Left lobe of liver (tissue), 2 donors: ENCODE measurements at regions not wholly inside any gene's neighbourhood (a gene's known extent, or its start where the extent isn't known, plus 50 kb on each side); places are given as distances from the start of the nearest gene placed in this dataset.
A peak's percentile ranks its signal among the peaks of the same experiment; 100 is the strongest.
"Not testable (repeated sequence)": the region's sequence is repeated elsewhere in the genome, so short reads cannot be mapped to it uniquely, and the experiment has no call there.

ENCODE experiments used
- ATAC-seq: fragments of 200-7000 bp; cut with Tn5 transposase; one replicate; pipeline ENCODE4 v1.9.1; 2020; ENCODE audit warnings: mild to moderate bottlenecking, moderate library complexity
- DNase-seq: peaks from one replicate; pipeline ENCODE4 v3.0.0-alpha.2; 2020; ENCODE audit warnings: low spot score
- donor health status: DM: no; HTN: no; CAD: no; lungs with moderate emphysema.
- donor health status: DM: no; HTN: yes; CAD: no.

- ATAC-seq (no peak), DNase-seq (no peak)
These were observed 970.7 kb upstream of the FBXO33 start for GRCh38 chr14:40402957-40403356.

- no peak for ATAC-seq
- DNase-seq, result no peak
These were observed 966.7 kb upstream of the FBXO33 start for GRCh38 chr14:40398981-40399380.

DNA sequence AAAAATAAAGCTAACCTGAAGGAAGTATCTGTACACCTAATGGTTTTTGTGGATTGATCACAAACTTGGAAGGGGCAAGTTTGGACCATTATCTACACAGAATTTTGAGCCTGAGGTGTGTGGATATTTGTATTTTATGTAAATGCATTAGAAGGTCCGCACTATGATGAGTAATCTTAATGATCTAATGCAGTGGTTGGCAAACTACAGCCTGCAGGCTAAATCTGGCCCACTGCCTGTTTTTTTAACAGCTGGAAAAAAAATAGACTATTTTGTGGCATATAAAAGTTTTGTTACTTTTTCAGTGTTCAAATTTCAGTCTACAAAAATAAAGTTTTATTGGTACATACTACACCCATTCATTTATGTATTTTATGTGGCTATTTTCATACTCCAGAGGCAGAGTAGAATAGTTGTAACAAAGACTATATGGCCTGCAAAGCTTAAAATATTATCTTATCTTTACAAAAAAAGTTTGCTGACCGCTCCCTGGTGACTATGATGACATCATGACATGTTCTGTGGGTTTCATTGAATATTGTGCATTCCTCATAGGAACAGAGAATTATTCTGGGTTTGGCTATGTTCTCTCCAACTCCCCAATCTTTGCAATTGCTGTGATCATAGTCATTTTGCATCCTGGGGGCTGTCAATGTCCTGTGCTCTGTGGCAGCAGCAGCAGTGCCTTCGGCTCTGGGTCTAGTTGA is 962.6 kb upstream of the FBXO33 start:
- DNase-seq (no peak), ATAC-seq (no peak)

DNA sequence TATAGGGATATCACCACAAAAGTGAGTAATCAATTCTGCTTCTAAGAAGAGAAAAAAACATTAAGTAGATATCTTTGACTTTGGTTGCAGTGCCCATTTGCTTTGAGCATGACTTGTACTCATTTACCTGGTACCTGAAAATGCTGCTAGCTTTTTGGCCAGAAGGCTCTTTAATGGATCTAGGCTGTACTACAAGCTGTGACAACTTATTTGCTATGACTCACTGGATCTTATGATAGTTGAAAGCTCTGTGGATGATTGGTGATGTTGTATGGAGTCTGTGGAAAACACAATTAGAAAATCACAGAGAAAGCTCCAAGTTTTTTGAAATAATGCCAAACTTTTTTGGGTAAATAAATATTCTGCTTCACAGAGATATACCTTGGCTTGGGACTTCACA is 960.9 kb upstream of the FBXO33 start:
- no peak for ATAC-seq
- no peak for DNase-seq

DNA sequence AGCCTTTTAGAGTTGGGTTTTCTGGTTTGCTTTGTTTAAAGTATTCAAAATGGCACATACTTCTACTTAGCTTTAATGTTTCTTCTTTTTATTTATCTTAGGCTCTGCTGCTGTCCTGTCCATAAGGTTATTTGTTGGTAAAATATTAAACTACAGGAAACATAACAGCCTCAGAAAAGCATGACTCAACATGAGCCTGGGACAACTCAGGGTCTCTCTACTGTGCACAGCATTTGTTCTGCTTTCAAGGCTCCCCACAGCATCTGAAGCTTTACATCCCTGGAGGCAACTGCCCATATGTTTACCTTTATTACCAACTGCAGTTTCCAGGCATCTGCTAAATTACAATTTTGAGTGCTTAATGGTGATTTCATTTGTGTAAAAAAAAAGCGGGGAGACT is 954.2 kb upstream of the FBXO33 start:
- ATAC-seq (no peak), DNase-seq (no peak)

GRCh38 chr14:40374221-40374620 is 942.0 kb upstream of the FBXO33 start:
- no peak for ATAC-seq

GRCh38 chr14:40371011-40371410 is 938.8 kb upstream of the FBXO33 start:
- ATAC-seq (no peak), DNase-seq (no peak)

More at GRCh38 chr14:40374221-40374620, 942.0 kb upstream of the FBXO33 start:
- DNase-seq, result no peak

GRCh38 chr14:40368314-40368713 is 936.1 kb upstream of the FBXO33 start:
- DNase-seq, result no peak
- ATAC-seq, result peak; percentile 55

- no peak for DNase-seq
- no peak for ATAC-seq
These were observed 935.5 kb upstream of the FBXO33 start for GRCh38 chr14:40367717-40368116.

DNA sequence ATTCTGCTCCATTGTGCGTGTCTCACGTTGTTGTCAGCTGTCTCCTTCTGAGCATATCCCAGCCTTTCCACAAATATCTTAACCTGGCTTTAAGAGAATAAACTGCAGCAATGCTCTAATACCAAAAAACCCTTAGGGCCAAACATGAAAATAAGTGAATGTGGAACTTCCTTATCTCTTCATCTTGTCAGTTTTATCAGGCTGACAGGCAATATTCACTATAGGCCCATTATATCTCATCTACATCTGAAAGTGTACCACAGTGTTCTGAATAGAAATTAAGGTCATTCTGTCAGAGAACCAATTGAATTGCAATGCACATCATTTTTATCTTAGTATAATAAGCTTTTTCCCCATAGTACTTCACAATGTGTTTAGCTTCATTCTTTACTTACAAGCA is 933.1 kb upstream of the FBXO33 start:
- ATAC-seq, result no peak

DNA sequence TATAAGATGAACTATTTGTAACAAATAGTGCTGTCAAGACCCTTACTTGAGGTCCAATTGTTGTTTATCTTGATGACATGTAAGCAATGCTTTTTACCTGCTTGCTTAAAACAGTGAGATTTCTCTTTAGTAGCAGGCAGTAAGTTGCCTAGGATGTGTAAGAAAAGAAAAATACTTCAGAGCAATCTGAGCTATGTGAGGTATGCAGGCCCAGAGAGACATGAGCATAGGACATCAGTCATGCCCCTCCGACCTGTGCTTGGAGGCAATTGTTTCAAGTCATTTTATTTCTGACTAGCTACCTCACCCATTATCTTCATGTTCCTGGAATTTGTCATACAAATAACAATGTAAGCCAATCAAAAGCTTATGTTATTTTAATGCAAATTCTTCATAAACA is 930.6 kb upstream of the FBXO33 start:
- DNase-seq (no peak), ATAC-seq (no peak)

More for the DNA sequence above, 933.1 kb upstream of the FBXO33 start:
- DNase-seq, result no peak

DNA sequence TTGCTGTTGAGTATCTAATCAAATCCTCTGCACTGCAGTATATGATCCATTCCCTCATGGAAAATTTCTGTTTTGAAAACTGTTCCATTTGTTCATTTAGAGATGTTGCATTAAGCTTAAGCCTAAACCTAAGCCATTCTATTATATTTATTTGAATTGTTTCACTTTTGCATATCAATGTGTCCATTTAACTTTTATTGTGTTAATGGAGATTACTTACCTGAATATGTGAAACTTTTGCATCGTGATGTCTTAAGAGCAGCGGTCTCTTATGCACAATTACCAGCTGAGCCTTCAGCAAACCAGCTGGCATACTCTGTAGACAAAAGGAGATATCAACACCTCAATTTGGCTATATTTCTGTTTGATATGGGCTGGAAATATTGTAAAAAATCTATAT is 922.5 kb upstream of the FBXO33 start:
- no peak for DNase-seq
- ATAC-seq, result no peak

DNA sequence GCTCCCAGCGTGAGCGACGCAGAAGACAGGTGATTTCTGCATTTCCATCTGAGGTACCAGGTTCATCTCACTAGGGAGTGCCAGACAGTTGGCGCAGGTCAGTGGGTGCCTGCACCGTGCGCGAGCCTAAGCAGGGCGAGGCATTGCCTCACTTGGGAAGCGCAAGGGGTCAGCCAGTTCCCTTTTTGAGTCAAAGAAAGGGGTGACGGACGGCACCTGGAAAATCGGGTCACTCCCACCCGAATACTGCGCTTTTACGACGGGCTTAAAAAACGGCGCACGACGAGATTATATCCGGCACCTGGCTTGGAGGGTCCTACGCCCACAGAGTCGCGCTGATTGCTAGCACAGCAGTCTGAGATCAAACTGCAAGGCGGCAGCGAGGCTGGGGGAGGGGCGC is 915.9 kb upstream of the FBXO33 start:
- ATAC-seq, DNase-seq: not testable (repeated sequence)

- ATAC-seq (no peak), DNase-seq (no peak)
These were observed 915.4 kb upstream of the FBXO33 start for GRCh38 chr14:40347675-40348074.

- ATAC-seq (no peak), DNase-seq (no peak)
These were observed 914.0 kb upstream of the FBXO33 start for GRCh38 chr14:40346275-40346674.

GRCh38 chr14:40345334-40345733 is 913.1 kb upstream of the FBXO33 start:
- DNase-seq (no peak), ATAC-seq (no peak)

DNA sequence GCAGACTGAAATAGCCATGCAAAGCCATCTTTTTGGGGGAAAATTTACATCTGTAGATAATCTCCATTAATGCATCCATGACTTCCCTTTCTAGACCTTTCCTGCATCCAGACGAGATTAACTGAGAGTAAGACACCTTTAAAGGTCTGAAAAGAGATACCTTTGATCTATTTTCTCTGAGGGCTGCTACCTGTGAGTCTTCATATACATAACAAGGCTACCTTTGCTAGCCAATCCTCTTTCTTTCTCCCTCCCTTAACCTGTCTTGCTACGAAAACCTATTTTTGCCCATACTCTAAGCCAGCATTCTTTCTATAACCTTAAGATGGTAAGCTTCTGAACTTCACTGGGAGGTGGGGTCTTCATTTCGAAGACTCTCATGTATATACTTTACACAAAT is 908.5 kb upstream of the FBXO33 start:
- DNase-seq (no peak), ATAC-seq (no peak)

DNA sequence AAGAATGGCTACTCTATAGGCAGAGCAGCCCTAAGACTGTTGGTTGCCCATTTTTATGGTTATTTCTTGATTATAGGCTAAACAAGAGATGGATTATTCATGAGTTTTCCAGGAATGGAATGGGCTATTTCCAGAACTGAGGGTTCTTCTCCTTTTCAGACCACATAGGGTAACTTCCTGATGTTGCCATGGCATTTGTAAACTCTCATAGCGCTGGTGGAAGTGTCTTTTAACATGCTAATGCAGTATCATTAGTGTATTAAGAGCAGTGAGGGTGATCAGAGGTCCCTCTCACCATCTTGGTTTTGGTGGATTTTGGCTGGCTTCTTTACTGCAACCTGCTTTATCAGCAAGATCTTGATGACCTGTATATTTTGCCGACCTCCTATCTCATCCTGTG is 904.6 kb upstream of the FBXO33 start:
- ATAC-seq, result no peak
- DNase-seq, result no peak

DNA sequence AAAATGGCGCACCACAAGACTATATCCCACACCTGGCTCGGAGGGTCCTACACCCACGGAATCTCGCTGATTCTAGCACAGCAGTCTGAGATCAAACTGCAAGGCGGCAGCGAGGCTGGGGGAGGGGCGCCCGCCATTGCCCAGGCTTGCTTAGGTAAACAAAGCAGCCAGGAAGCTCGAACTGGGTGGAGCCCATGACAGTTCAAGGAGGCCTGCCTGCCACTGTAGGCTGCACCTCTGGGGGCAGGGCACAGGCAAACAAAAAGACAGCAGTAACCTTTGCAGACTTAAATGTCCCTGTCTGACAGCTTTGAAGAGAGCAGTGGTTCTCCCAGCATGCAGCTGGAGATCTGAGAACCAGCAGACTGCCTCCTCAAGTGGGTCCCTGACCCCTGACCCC is 894.3 kb upstream of the FBXO33 start:
- not testable (repeated sequence) for ATAC-seq, DNase-seq

GRCh38 chr14:40318211-40318719 is 886.0 kb upstream of the FBXO33 start:
- no peak for DNase-seq
- ATAC-seq, result no peak

GRCh38 chr14:40317690-40318089 is 885.5 kb upstream of the FBXO33 start:
- DNase-seq, result no peak
- no peak for ATAC-seq

DNA sequence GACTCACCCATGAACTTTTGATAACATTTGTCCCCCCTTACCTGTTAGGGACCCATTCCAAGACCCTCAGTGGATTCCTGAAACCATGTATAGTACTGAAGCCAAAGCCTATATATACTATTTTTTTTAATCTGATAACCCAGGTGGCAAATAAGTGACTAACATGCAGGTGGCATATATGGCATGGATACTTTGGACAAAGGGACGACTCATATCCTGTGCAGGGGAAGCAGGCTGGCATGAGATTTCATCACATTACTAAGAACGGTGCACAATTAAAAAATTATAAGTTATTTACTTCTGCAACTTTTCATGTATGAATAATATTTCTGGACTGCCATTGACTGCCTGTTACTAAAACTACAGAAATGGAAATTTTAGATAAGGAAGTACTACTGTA is 880.1 kb upstream of the FBXO33 start:
- DNase-seq (no peak), ATAC-seq (no peak)

GRCh38 chr14:40309124-40309523 is 876.9 kb upstream of the FBXO33 start:
- no peak for DNase-seq

More at GRCh38 chr14:40309124-40309523, 876.9 kb upstream of the FBXO33 start:
- no peak for ATAC-seq
